ENCODE measurements at regions not wholly inside any gene's neighbourhood (a gene's known extent, or its start where the extent isn't known, plus 50 kb on each side); places are given as distances from the start of the nearest gene placed in this dataset.

DNA sequence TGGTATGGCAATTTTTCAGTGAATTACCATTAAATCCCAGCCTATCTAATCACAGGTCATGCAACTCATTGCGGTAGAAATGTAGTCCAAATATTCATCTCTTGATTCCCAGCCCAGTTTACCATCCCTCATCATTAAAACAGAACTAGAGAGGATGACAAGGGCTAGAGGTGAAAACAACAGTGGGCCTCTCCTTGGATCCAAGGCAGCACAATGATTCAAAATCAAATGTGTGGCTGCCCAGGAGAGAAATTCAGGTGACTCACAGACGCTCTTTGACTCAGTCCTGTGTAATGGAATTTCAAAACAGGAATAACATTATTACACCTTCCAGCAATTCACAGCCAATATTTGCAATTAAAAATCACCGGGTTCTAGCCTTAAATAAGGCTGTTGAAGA, 246.5 kb downstream of the TBL1XR1 start:
- TF ChIP-seq, protein P1, sequence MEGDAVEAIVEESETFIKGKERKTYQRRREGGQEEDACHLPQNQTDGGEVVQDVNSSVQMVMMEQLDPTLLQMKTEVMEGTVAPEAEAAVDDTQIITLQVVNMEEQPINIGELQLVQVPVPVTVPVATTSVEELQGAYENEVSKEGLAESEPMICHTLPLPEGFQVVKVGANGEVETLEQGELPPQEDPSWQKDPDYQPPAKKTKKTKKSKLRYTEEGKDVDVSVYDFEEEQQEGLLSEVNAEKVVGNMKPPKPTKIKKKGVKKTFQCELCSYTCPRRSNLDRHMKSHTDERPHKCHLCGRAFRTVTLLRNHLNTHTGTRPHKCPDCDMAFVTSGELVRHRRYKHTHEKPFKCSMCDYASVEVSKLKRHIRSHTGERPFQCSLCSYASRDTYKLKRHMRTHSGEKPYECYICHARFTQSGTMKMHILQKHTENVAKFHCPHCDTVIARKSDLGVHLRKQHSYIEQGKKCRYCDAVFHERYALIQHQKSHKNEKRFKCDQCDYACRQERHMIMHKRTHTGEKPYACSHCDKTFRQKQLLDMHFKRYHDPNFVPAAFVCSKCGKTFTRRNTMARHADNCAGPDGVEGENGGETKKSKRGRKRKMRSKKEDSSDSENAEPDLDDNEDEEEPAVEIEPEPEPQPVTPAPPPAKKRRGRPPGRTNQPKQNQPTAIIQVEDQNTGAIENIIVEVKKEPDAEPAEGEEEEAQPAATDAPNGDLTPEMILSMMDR (IDR thresholded peaks at IDR 0.05; ENCODE audit: insufficient read depth, low read depth, low read length): no peak
- no peak for TF ChIP-seq EZH2 (IDR thresholded peaks at IDR 0.05; ENCODE audit: insufficient read depth, low read length)

All from astrocyte (in vitro differentiated cells and primary cell).